SH-SY5Y (cell line): ENCODE measurements at regions not wholly inside any gene's neighbourhood (a gene's known extent, or its start where the extent isn't known, plus 50 kb on each side); places are given as distances from the start of the nearest gene placed in this dataset.

Experiments
- GATA2 ChIP-seq: IDR thresholded peaks from 2 replicates; pipeline ENCODE4 v1.6.1; 2011; ENCODE audit warnings: mild to moderate bottlenecking, low read depth, low read length
- GATA3 ChIP-seq: IDR thresholded peaks from 2 replicates; pipeline ENCODE4 v1.6.1; 2011; ENCODE audit warnings: low read depth, mild to moderate bottlenecking, low read length, moderate library complexity

GRCh38 chr2:217466805-217467204 is 536.0 kb downstream of the TNS1 start:
- TF ChIP-seq GATA3, result no peak
- no peak for TF ChIP-seq GATA2
